PC-9 (cell line): ENCODE measurements at regions not wholly inside any gene's neighbourhood (a gene's known extent, or its start where the extent isn't known, plus 50 kb on each side); places are given as distances from the start of the nearest gene placed in this dataset.

Experiments used
- BruUV-seq: library from RNA; stranded (reverse); fragments of 400-500 nt; replicated peaks from 2 replicates; lab custom pipeline; 2021; lab: Mats Ljungman, UMichigan
- CTCF ChIA-PET: fragments of 300-600 bp; sonication (Branson Sonifier 250); formaldehyde crosslinking; loops from one replicate; lab custom pipeline; 2022; ENCODE audit warnings: antibody characterized with exemption; lab: Charles Lee
- POLR2A ChIA-PET: fragments of 300-600 bp; sonication (Branson Sonifier 250); formaldehyde crosslinking; loops from one replicate; lab custom pipeline; 2022; ENCODE audit warnings: antibody characterized with exemption; ENCODE audit not compliant: unreplicated experiment; lab: Charles Lee
- DNase-seq, 2 experiments: peaks; one replicate each; pipeline versions ENCODE4 v3.0.0 to v3.0.0-alpha.2; 2015 to 2022; ENCODE audit warnings: mixed read lengths in 1 of 2
- H2AFZ ChIP-seq: fragments of 200-600 bp; sonication (generic); 2 replicates; pipeline ENCODE4 v1.8.1; 2017; ENCODE audit warnings: antibody characterized with exemption
- H3F3A ChIP-seq: fragments of 200-600 bp; sonication (generic); 2 replicates; pipeline ENCODE4 v1.8.1; 2017; ENCODE audit warnings: antibody characterized with exemption, mild to moderate bottlenecking, low read depth; ENCODE audit not compliant: insufficient read depth
- H3K27ac ChIP-seq: fragments of 200-600 bp; sonication (generic); 2 replicates; pipeline ENCODE4 v1.6.1; 2016; ENCODE audit warnings: mixed run types
- H3K27me3 ChIP-seq: fragments of 200-600 bp; sonication (generic); 2 replicates; pipeline ENCODE4 v1.6.1; 2016; ENCODE audit warnings: low read depth, mixed run types; ENCODE audit not compliant: insufficient read depth
- H3K36me3 ChIP-seq: fragments of 200-600 bp; sonication (generic); 2 replicates; pipeline ENCODE4 v1.6.1; 2016; ENCODE audit warnings: low read depth, mixed run types
- H3K4me1 ChIP-seq: fragments of 200-600 bp; sonication (generic); replicated peaks from 2 replicates; pipeline ENCODE4 v1.6.1; 2016; ENCODE audit warnings: mixed run types; ENCODE audit not compliant: insufficient read depth
- H3K4me2 ChIP-seq: fragments of 200-600 bp; sonication (generic); 2 replicates; pipeline ENCODE4 v1.6.1; 2017; ENCODE audit warnings: mixed run types
- H3K4me3 ChIP-seq: fragments of 200-600 bp; sonication (generic); 2 replicates; pipeline ENCODE4 v1.6.1; 2016; ENCODE audit warnings: mixed run types
- H3K79me2 ChIP-seq: fragments of 200-600 bp; sonication (generic); 2 replicates; pipeline ENCODE4 v1.6.1; 2017; ENCODE audit warnings: low read depth, mixed run types
- H3K9me2 ChIP-seq: fragments of 200-600 bp; sonication (generic); 2 replicates; pipeline ENCODE4 v1.8.1; 2017; ENCODE audit warnings: mild to moderate bottlenecking; ENCODE audit not compliant: insufficient read depth
- H3K9me3 ChIP-seq: fragments of 200-600 bp; sonication (generic); 2 replicates; pipeline ENCODE4 v1.8.1; 2016; ENCODE audit warnings: low read depth; ENCODE audit not compliant: insufficient read depth
- H4K20me1 ChIP-seq: fragments of 200-600 bp; sonication (generic); 2 replicates; pipeline ENCODE4 v1.8.1; 2017; ENCODE audit not compliant: insufficient read depth
- EZH2 ChIP-seq: fragments of 200-600 bp; sonication (generic); IDR thresholded peaks from 2 replicates; pipeline ENCODE4 v1.8.0; 2017; ENCODE audit warnings: antibody characterized with exemption, low read depth
- intact Hi-C: fragments of 100-400 bp; cut with micrococcal nuclease; formaldehyde crosslinking; loops from one replicate; pipeline ENCODE4 v1.10.0; 2022; ENCODE audit not compliant: unreplicated experiment
- TF ChIP-seq, protein P1 (sequence below): fragments of 200-600 bp; sonication (generic); conservative IDR thresholded peaks from 2 replicates; pipeline ENCODE4 v1.6.1; 2017; ENCODE audit warnings: mixed run types, antibody characterized with exemption, mild to moderate bottlenecking, moderate library complexity

DNA sequence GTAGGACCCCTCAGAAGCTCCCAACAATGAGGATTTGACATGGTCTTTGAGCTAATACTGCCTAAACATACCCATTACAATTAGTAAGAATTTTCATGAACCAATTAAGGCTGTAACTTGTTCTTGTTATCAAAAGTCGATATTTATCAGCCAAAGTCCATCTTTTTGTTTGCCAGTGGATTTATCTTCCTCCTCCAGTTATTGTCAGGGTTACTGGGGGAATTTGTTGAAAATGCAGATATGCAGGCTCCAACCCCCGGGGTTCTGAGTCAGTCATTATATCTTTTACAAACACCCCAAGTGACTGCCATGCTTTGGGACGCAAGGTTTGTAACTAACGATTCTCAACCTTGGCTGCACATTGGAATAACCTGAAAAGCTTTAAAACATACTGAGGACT, 338.8 kb upstream of the PPARGC1A start:
- Histone ChIP-seq H4K20me1 (no peaks in the 10 kb centered on the region), H3F3A (no peaks in the 10 kb centered on the region), H2AFZ (no peak overlapping the region), H3K9me2 (no peaks in the 10 kb centered on the region), H3K36me3 (no peaks in the 10 kb centered on the region), H3K4me2 (no peak overlapping the region), H3K4me3 (no peak overlapping the region), H3K9me3 (no peaks in the 10 kb centered on the region), H3K27ac (no peak overlapping the region), H3K27me3 (peaks cover 14% of the 10 kb centered on the region; the same call in 1 of the 2 replicates), H3K79me2 (no peaks in the 10 kb centered on the region), H3K4me1 (no peaks in the 10 kb centered on the region)
- TF ChIP-seq, protein P1, sequence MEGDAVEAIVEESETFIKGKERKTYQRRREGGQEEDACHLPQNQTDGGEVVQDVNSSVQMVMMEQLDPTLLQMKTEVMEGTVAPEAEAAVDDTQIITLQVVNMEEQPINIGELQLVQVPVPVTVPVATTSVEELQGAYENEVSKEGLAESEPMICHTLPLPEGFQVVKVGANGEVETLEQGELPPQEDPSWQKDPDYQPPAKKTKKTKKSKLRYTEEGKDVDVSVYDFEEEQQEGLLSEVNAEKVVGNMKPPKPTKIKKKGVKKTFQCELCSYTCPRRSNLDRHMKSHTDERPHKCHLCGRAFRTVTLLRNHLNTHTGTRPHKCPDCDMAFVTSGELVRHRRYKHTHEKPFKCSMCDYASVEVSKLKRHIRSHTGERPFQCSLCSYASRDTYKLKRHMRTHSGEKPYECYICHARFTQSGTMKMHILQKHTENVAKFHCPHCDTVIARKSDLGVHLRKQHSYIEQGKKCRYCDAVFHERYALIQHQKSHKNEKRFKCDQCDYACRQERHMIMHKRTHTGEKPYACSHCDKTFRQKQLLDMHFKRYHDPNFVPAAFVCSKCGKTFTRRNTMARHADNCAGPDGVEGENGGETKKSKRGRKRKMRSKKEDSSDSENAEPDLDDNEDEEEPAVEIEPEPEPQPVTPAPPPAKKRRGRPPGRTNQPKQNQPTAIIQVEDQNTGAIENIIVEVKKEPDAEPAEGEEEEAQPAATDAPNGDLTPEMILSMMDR: no peak
- TF ChIP-seq EZH2: no peak
- no TSS peak for BruUV-seq
- ChIA-PET POLR2A (no interaction called here), CTCF (no interaction called here)
- DNase-seq: no peak
- intact Hi-C loops: no loop called here

DNA sequence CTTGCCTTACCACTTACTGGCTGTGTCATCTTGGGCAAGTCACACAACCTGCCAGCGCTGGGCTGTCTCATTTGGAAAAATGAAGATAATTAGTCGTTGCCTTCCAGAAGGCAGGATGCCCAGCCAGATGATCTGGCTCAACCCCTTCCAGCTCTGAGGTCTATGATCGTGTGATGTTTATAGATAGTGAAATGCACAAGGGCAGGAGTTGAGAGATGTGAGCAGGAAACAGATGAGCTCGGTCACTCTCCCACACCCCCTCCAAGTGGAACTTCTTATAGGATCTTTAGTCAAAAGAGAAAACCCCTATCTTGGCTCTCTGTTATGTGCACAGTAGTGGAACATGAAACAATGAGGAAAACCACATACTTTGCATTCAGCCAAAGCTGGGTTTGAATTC, 336.8 kb upstream of the PPARGC1A start:
- Histone ChIP-seq H3F3A (no peaks in the 10 kb centered on the region), H2AFZ (no peak overlapping the region), H3K9me2 (no peaks in the 10 kb centered on the region), H3K4me1 (no peaks in the 10 kb centered on the region), H3K27ac (no peak overlapping the region), H3K4me2 (no peak overlapping the region), H4K20me1 (no peaks in the 10 kb centered on the region), H3K9me3 (no peaks in the 10 kb centered on the region), H3K27me3 (peaks cover 11% of the 10 kb centered on the region; the same call in 1 of the 2 replicates), H3K36me3 (no peaks in the 10 kb centered on the region), H3K79me2 (no peaks in the 10 kb centered on the region), H3K4me3 (no peak overlapping the region)
- no TSS peak for BruUV-seq
- DNase-seq: no peak
- intact Hi-C loops: no loop called here
- POLR2A ChIA-PET: no interaction called here
- TF ChIP-seq, protein P1: no peak
- TF ChIP-seq EZH2: no peak
- CTCF ChIA-PET: no interaction called here

DNA sequence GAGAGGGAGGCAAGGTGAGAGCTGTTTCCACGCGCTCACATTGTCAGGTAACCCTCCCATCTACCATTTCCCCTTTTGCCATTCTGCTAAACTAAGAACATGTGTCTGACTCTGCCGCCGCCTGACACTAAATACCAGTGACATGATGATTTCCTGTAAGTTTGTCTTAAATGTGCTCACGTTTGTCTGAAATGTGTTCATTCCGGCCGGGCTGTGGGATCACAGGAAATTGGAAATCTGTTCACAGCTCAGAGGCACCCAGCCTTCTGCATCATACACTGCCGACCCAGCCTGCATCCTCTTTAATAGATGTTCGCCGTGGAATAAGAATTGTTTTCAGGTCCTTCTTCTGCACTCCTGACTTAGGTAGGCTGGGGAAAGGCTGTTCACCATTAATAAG, 336.2 kb upstream of the PPARGC1A start:
- H3K4me2 ChIP-seq: no peak overlapping the region
- BruUV-seq: no TSS peak
- no peaks in the 10 kb centered on the region for H3F3A ChIP-seq
- H3K4me1 ChIP-seq: no peaks in the 10 kb centered on the region
- H3K9me3 ChIP-seq: no peaks in the 10 kb centered on the region
- no peaks in the 10 kb centered on the region for H3K9me2 ChIP-seq
- ChIA-PET CTCF (no interaction called here), POLR2A (no interaction called here)
- H3K36me3 ChIP-seq: no peaks in the 10 kb centered on the region
- H2AFZ ChIP-seq: no peak overlapping the region
- H3K79me2 ChIP-seq: no peaks in the 10 kb centered on the region
- peaks cover 6% of the 10 kb centered on the region; the same call in 1 of the 2 replicates for H3K27me3 ChIP-seq
- intact Hi-C loops: no loop called here
- TF ChIP-seq EZH2: no peak
- TF ChIP-seq, protein P1: no peak
- no peak overlapping the region for H3K4me3 ChIP-seq
- no peaks in the 10 kb centered on the region for H4K20me1 ChIP-seq
- DNase-seq: no peak
- no peak overlapping the region for H3K27ac ChIP-seq
